GM12892 (cell line): ENCODE measurements at regions not wholly inside any gene's neighbourhood (a gene's known extent, or its start where the extent isn't known, plus 50 kb on each side); places are given as distances from the start of the nearest gene placed in this dataset.

ENCODE experiments used
- DNase-seq: peaks from one replicate; pipeline ENCODE4 v3.0.0; 2011; ENCODE audit not compliant: insufficient read length
- FAIRE-seq: peaks from 2 replicates; lab custom pipeline; 2011; peaks lifted over from hg19 to GRCh38; lab: Jason Lieb, UNC
- POLR2A ChIP-seq: IDR thresholded peaks from 2 replicates; pipeline ENCODE4 v1.6.1; 2011; ENCODE audit warnings: low read depth, low read length, control low read depth
- POLR2AphosphoS5 ChIP-seq: IDR thresholded peaks from 2 replicates; pipeline ENCODE4 v1.6.1; 2011; ENCODE audit warnings: low read depth, low read length, control low read depth
- TAF1 ChIP-seq: IDR thresholded peaks from 2 replicates; pipeline ENCODE4 v1.6.1; 2011; ENCODE audit warnings: low read depth, mild to moderate bottlenecking, control low read depth, low read length, borderline replicate concordance

- DNase-seq (no peak), FAIRE-seq (no peak)
- TF ChIP-seq POLR2A (no peak), POLR2AphosphoS5 (no peak), TAF1 (no peak)
Measured at GRCh38 chr1:219027146-219027673, 146.5 kb upstream of the LYPLAL1 start.

DNA sequence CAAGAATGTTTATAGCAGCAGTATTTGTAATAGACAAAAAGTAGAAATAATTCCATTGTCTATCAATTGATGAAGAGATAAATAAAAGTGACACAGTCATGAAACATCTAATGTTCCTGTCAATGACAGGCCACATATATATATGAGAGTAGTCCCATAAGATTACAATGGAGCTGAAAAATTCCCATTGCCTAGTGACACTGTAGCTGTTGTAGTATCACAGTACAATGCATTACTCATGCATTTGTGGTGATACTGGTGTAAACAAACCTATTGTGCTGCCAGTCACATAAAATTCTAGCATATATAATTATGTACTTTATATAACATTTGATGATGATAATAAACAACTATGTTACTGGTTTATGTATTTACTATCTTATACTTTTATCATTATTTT lies 141.9 kb upstream of the LYPLAL1 start:
- no peak for DNase-seq
- no peak for FAIRE-seq
- no peak for TF ChIP-seq POLR2A
- TF ChIP-seq POLR2AphosphoS5, result no peak
- TF ChIP-seq TAF1, result no peak

- no peak for DNase-seq
- no peak for FAIRE-seq
- TF ChIP-seq POLR2AphosphoS5 (no peak), POLR2A (no peak), TAF1 (no peak)
Measured at GRCh38 chr1:219038398-219038797, 135.3 kb upstream of the LYPLAL1 start.

GRCh38 chr1:219039017-219039681 lies 134.5 kb upstream of the LYPLAL1 start:
- DNase-seq, result no peak
- TF ChIP-seq POLR2AphosphoS5, result no peak
- no peak for TF ChIP-seq TAF1
- TF ChIP-seq POLR2A, result no peak
- no peak for FAIRE-seq

DNA sequence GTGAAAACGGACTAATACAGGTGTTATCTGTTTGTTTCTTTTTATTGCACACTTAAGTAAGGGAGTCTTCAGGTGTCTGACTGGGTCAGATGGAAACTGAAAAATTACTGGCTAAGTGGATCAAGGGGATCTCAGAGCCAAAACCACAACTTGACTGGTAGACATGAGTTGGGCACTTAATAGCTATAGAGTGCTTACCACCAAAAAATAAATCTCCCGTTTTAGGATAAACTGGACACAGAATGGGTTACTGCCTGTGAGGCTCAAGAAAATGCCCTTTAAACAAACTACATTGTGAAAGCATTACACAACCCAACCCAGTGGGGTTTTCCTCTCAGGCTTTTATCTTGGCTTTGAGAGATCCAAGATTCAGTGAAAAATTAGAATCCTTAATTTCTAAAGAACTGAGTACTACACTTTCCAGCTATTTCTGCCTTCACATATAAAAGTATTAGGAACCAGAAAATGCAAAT lies 134.0 kb upstream of the LYPLAL1 start:
- TF ChIP-seq TAF1 (no peak), POLR2A (no peak), POLR2AphosphoS5 (no peak)
- FAIRE-seq (no peak), DNase-seq (no peak)

DNA sequence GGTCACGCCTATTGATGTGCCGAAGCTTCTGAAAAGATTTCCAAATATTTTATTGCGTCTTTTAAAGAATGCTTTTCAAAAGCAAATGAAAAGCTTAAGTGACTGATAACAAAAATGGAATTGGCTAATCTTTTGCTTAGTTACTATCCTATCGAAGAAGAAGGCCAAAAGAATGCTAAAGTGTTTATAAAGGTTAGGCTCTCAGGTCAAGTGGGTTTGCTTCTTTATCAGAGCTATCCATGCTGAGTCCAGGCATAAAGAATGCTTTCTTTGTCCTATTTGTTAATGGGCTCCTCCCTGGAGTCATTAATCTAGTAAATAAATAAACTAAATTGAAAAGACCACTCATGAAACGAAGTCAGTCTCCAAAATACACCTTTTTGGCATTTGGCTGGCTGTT lies 133.4 kb upstream of the LYPLAL1 start:
- FAIRE-seq (no peak), DNase-seq (no peak)
- TF ChIP-seq TAF1, result no peak

- DNase-seq, result no peak
- no peak for TF ChIP-seq POLR2AphosphoS5
- TF ChIP-seq TAF1, result no peak
- TF ChIP-seq POLR2A, result no peak
- no peak for FAIRE-seq
Measured at GRCh38 chr1:219041141-219041540, 132.5 kb upstream of the LYPLAL1 start.

GRCh38 chr1:219041818-219042217 lies 131.9 kb upstream of the LYPLAL1 start:
- no peak for TF ChIP-seq POLR2AphosphoS5
- no peak for TF ChIP-seq POLR2A
- no peak for TF ChIP-seq TAF1
- no peak for DNase-seq
- no peak for FAIRE-seq

- no peak for FAIRE-seq
- DNase-seq, result no peak
- TF ChIP-seq POLR2A (no peak), POLR2AphosphoS5 (no peak), TAF1 (no peak)
Measured at GRCh38 chr1:219042769-219043168, 130.9 kb upstream of the LYPLAL1 start.

DNA sequence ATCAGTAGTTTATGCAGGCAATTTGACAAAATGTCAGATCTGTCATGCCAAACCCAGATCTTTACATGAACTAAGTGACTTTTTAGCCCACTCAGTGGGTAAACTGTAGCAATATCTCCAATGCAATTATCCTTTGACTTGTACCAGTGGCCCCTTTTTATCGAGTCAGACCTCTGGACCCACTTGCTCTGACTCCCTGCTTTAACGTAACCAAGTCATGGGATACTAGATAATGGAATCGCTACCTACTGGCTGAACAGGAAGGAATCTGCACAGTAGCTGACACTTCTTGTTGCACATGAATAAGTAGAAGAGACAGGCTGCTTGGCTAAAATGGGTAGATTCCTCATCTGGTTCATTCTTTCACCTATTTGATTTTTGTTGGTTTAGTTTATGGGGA lies 128.4 kb upstream of the LYPLAL1 start:
- FAIRE-seq (no peak), DNase-seq (no peak)
- TF ChIP-seq POLR2AphosphoS5 (no peak), POLR2A (no peak), TAF1 (no peak)

- DNase-seq, result no peak
- FAIRE-seq, result no peak
- no peak for TF ChIP-seq POLR2A
- TF ChIP-seq TAF1, result no peak
- TF ChIP-seq POLR2AphosphoS5, result no peak
Measured at GRCh38 chr1:219049501-219049900, 124.2 kb upstream of the LYPLAL1 start.
